Stimulated activated CD8-positive, alpha-beta memory T cell treated with anti-CD3 and anti-CD28 coated beads, Interleukin-7, amount 100 ng/mL, for 4 hours (primary cell): ENCODE measurements at regions not wholly inside any gene's neighbourhood (a gene's known extent, or its start where the extent isn't known, plus 50 kb on each side); places are given as distances from the start of the nearest gene placed in this dataset.
"Not testable (repeated sequence)": the region's sequence is repeated elsewhere in the genome, so short reads cannot be mapped to it uniquely, and the experiment has no call there.

Experiments used
- DNase-seq, 2 donors: peaks; one replicate each; pipeline ENCODE4 v3.0.0-alpha.2; 2020; ENCODE audit warnings: low read depth in 2 of 2

GRCh38 chr13:70284371-70284770 is 176.1 kb upstream of the KLHL1 start:
- no peak for DNase-seq

DNA sequence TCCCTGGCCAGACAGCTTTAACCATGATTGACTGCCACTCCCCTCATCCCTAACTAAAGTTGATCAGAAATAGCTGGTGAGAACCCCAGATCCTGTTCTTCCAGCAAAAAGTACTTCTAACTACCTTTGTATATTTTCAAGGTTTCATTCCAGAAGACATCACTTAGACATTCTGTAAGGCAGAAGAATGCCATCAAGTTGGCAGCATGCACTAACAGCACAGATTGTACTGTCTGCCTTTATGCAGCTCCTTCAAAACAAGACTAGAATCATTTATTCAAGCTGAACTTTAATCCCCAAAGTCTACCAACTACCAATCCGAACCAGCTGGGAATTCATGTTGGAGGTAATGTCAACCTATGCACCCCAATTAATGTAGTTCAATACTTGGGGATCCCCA is 167.6 kb upstream of the KLHL1 start:
- DNase-seq = no peak

GRCh38 chr13:70255406-70255991 is 147.2 kb upstream of the KLHL1 start:
- DNase-seq = no peak

DNA sequence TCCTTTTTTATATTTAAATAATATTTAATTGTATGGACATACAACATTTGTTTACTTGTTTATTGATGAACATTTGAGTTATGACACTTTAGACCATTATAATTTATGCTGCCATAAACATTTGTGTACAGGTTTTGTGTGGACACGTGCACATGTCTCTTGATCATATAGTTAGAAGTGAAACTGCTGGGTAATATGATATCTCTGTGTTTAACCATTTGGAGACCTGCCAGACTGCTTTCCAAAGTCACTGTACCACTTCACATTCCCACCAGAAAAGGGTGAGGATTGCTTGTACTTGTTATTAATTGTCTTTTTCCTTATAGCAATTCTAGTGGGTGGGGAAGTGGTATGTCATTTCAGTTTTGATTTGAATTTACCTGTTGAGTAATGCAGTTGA is 145.6 kb upstream of the KLHL1 start:
- no peak for DNase-seq

- no peak for DNase-seq
These were observed 145.2 kb upstream of the KLHL1 start for GRCh38 chr13:70253411-70253810.

- DNase-seq = no peak
These were observed 141.2 kb upstream of the KLHL1 start for GRCh38 chr13:70249332-70250064.

DNA sequence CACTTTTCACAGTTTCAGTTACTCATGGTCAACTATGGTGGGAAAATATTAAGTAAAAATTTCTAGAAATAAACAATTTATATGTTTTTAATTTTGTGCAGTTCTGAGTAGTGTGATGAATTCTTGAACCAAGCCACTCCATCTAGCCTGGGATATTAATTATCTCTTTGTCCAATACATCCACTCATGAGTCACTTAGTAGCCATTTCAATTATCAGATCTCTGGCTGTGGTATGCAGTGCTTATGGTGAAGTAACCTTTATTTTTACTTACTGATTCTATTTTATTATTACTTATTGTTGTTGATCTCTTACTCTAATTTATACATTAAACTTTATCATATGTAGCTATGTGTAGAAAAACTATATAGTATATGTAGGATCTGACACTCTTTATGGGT is 128.9 kb upstream of the KLHL1 start:
- no peak for DNase-seq

DNA sequence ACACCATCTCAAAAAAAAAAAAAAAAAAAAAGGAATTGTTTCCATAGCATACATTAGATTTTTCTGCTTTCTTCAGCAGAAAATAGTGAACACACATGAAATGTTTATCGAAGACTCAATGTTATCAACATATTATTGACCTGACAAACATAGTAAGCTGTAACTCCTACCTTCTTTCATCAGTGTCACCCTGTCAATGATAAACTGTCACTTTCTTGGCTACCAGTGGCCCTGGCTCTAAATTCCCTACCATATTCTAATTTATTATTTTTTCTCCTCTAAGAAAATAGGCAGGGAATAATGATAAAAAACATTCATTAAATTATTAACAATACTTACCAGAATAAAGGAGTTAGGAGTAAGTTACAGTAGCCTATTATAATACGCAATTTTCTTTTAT is 127.3 kb upstream of the KLHL1 start:
- no peak for DNase-seq

GRCh38 chr13:70223911-70224310 is 115.7 kb upstream of the KLHL1 start:
- no peak for DNase-seq

DNA sequence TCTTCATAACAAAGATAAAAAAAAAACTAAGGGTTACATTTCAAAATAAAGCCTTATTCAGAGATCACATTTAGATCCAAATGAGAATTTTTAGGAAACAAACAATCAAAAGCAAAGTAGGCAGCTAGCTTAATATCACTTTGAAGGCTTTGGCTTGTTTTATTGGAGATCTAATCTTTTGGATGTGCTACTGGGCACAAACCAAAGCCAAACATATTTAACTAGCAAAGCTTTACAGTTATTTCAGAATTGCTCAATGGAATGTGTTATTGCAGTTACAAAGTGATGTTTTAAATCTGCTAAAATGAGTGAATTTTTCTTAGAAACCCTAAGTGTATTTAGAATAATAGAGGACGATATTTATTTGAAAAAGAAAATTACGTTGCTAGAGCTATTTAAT is 114.7 kb upstream of the KLHL1 start:
- no peak for DNase-seq

- no peak for DNase-seq
These were observed 110.4 kb upstream of the KLHL1 start for GRCh38 chr13:70218618-70219017.

DNA sequence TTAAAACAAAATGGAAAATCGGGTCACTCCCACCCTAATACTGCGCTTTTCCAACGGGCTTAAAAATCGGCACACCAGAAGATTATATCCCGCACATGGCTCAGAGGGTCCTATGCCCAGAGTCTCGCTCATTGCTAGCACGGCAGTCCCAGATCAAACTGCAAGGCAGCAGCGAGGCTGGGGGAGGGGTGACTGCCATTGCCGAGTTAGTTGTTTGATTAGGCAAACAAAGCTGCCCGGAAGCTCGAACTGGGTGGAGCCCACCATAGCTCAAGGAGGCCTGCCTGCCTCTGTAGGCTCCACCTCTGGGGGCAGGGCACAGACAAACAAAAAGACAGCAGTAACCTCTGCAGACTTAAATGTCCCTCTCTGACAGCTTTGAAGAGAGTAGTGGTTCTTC is 100.7 kb upstream of the KLHL1 start:
- not testable (repeated sequence) for DNase-seq

GRCh38 chr13:70206671-70207070 is 98.4 kb upstream of the KLHL1 start:
- DNase-seq = no peak

GRCh38 chr13:70203661-70204229 is 95.5 kb upstream of the KLHL1 start:
- no peak for DNase-seq

DNA sequence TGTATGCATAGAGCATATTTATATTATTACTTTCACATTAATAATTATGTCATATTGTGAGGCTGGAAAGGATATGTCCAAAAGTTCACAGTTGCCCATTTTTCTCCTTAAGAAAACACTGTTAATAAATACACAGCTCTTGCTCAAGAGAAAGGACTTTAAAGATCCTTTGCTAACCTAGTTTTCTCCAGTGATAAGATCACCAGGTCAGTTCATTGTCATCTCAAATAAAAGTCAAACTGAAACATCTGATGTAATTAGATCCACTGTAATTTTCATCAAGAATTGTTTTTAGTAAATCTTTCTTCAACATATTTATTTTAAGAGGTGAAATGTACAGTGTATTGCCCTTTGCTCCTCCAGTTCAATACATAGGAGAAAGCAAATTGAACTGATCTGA is 82.8 kb upstream of the KLHL1 start:
- no peak for DNase-seq

- no peak for DNase-seq
These were observed 81.7 kb upstream of the KLHL1 start for GRCh38 chr13:70189981-70190380.

- no peak for DNase-seq
These were observed 80.3 kb upstream of the KLHL1 start for GRCh38 chr13:70188567-70188966.

DNA sequence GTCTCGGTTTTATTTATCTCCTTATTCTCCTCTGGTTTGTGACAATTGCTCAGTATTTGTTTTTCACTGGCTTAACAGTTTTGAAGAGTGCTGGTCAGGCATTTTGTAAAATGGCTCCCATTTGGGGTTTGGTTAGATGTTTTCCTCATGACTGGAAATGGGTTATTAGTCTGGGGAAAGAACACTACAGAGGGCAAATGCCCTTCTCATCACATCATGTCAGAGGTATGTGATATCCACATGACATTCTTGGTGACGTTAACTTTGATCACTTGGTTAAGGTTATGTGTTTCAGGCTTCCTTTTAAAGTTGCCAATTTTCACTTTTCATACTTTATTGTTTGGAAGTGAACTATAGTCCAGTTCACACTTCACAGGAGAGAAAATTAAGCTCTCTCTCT is 74.8 kb upstream of the KLHL1 start:
- no peak for DNase-seq
